Rectal smooth muscle tissue (tissue), 1 donor: ENCODE measurements at regions not wholly inside any gene's neighbourhood (a gene's known extent, or its start where the extent isn't known, plus 50 kb on each side); places are given as distances from the start of the nearest gene placed in this dataset.
"Not testable (repeated sequence)": the region's sequence is repeated elsewhere in the genome, so short reads cannot be mapped to it uniquely, and the experiment has no call there.

Experiments used
- H3K27ac ChIP-seq: one replicate; pipeline ENCODE4 v1.7.0; 2013; ENCODE audit warnings: low read depth, low read length, inconsistent platforms
- H3K27me3 ChIP-seq: one replicate; pipeline ENCODE4 v1.7.0; 2013; ENCODE audit warnings: low read length; ENCODE audit not compliant: control insufficient read depth, insufficient read depth
- H3K36me3 ChIP-seq: one replicate; pipeline ENCODE4 v1.7.0; 2013; ENCODE audit warnings: low read length; ENCODE audit not compliant: control insufficient read depth, insufficient read depth
- H3K4me1 ChIP-seq: one replicate; pipeline ENCODE4 v1.7.0; 2013; ENCODE audit warnings: low read length; ENCODE audit not compliant: control insufficient read depth, insufficient read depth
- H3K4me3 ChIP-seq: one replicate; pipeline ENCODE4 v1.7.0; 2013; ENCODE audit warnings: low read length
- H3K9ac ChIP-seq: one replicate; pipeline ENCODE4 v1.7.0; 2013; ENCODE audit warnings: low read length

DNA sequence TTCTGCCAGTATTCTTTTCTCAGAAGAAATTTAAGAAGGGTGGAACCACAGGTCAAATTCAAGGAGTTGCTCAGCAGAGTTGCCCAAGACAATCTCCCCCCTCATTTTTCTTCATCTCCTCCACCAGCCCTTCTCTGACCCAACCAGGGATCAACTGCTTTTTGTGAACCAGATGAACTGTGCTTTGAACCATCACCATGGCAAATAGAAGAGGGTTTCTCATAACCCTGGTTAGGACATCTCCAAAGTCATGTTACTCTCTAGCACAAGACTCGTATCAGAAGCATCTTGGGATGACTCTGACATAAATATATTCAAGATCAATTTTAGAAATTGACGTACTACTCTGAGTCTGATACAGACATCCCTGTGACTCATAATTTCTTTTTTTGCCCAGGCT, 130.7 kb downstream of the ALDH8A1 start:
- no peaks in the 10 kb centered on the region for H3K27me3 ChIP-seq
- H3K4me3 ChIP-seq = no peak overlapping the region
- H3K4me1 ChIP-seq = no peaks in the 10 kb centered on the region
- no peak overlapping the region for H3K27ac ChIP-seq
- H3K36me3 ChIP-seq = no peaks in the 10 kb centered on the region
- no peak overlapping the region for H3K9ac ChIP-seq

DNA sequence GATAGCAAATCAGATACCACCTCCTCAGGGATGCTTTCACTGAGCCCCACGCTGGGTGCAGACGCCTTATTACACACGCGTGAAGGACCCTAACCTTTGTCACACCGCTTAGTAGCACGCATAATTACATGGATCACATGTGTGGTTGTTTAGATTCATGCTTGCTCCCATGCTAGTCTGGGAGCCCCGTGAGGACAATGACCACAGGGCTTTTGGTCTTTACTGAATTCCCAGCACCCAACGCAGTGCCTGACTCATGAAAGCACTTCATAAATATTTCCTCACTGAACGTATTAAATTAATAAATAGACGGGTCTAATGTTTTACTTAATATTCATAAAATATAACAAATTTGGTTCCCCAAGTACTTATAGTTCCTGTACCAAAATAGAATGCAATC, 132.5 kb downstream of the ALDH8A1 start:
- Histone ChIP-seq H3K4me3 (no peak overlapping the region), H3K27me3 (no peaks in the 10 kb centered on the region), H3K36me3 (no peaks in the 10 kb centered on the region), H3K9ac (no peak overlapping the region), H3K4me1 (no peaks in the 10 kb centered on the region), H3K27ac (no peak overlapping the region)

DNA sequence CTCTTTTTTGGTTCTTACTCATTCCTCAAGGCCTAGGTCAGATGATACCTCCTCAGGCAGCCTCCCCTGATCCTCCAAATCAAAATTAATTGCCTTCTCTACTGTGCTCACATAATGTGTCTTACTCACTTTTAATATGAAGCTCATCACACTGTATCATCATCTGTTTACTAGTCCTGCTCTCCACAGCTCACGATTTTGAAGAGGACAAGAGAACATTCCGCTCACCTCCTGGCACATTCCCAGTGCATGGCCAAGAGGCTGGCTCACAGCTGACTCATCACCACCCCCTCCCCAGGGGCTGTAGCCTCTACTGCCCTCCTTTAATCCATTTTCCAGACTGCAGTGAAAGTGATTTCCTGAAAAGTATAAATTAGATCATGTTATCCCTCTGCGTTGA, 133.1 kb downstream of the ALDH8A1 start:
- Histone ChIP-seq H3K4me3 (no peak overlapping the region), H3K4me1 (no peaks in the 10 kb centered on the region), H3K27me3 (no peaks in the 10 kb centered on the region), H3K27ac (no peak overlapping the region), H3K9ac (no peak overlapping the region), H3K36me3 (no peaks in the 10 kb centered on the region)

DNA sequence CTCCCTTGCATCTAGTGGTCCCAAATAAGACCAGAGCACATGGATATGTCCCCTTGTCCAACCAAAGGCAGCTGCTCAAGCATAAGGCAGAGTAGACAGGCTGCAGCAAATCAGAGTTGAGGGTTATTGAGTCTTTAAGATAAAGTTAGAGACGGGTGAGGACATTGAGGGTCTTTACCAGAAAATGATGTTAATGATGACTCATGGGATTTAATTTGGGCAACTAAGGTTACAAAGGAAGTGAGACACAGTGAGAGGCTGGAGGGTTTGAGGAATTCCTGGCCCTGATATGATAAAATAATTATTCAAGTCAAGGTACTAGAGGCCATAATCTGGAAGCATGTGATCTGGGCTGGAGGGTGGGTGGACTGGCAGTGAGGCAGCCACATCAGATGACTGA, 133.6 kb downstream of the ALDH8A1 start:
- no peak overlapping the region for H3K9ac ChIP-seq
- H3K4me3 ChIP-seq = no peak overlapping the region
- H3K27me3 ChIP-seq = no peaks in the 10 kb centered on the region

DNA sequence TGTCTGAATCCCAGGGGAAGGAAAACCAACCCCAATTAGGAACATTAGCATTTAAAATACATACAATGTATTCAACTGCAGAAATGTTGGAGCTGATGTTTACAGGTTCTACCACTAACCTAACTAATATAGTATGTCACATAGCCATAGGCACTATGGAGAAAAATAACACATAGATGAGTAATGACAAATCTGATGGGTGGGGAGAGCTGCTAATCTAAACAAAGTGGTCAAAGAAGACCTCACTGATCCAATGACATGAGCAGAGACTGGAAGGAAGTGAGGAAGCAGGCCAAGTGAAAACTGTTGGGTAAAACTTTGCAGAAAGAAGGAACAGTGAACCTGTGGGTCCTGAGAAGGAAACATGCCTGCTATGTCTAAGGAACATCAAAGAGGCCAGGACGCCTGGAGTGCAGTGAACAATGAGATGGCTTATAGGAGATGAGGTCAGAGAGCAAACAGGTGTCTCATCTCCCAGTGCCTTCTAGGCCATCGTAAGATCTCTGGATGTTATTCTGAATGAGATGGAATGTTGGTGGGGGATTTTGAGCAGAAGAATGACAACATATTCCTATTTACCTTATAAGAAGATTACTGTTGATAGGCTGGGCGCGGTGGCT, 135.7 kb downstream of the ALDH8A1 start:
- Histone ChIP-seq H3K27me3 (no peaks in the 10 kb centered on the region), H3K4me3 (no peak overlapping the region)

More for the DNA sequence above, 133.6 kb downstream of the ALDH8A1 start:
- H3K4me1 ChIP-seq = no peaks in the 10 kb centered on the region
- H3K36me3 ChIP-seq = no peaks in the 10 kb centered on the region
- no peak overlapping the region for H3K27ac ChIP-seq

DNA sequence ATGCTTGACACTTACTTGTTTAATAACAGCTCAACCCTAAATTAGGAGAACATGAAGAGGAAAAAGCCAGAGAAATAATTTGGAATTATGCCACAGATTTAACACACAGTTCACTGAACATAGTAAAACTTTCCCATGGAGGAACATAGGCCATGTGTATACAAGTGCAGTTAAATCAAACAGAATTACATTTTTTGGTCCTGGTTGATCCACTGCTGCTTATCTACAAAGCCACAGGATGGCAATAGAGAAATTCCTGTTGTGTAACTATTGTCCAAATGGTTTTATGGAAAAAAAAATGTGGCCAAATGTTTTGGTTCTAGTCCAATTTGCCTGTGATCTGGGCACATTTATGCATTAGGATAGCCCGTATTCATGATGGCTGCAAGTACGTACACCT, 136.8 kb downstream of the ALDH8A1 start:
- H3K9ac ChIP-seq = no peak overlapping the region
- no peak overlapping the region for H3K4me3 ChIP-seq
- no peaks in the 10 kb centered on the region for H3K36me3 ChIP-seq
- no peak overlapping the region for H3K27ac ChIP-seq
- H3K27me3 ChIP-seq = no peaks in the 10 kb centered on the region
- no peaks in the 10 kb centered on the region for H3K4me1 ChIP-seq

More for the DNA sequence above, 135.7 kb downstream of the ALDH8A1 start:
- no peaks in the 10 kb centered on the region for H3K4me1 ChIP-seq
- H3K9ac ChIP-seq = no peak overlapping the region
- no peaks in the 10 kb centered on the region for H3K36me3 ChIP-seq
- no peak overlapping the region for H3K27ac ChIP-seq

DNA sequence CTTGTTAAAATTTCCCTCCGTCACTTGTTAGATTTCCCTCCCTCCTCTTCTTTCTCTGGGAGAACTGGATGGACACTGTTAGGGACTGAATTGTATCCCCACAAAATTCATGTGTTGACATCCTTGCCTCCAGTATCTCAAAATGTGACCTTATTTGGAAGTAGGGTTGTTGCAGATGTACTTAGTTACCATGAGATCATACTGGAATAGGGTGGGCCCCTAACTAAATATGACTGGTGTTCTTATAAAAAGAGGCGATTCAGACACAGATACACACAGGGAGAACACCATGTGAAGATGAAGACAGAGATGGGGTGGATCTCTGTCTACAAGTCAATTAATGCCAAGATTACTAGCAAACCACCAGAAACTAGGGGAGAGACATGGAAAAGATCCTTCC, 139.5 kb downstream of the ALDH8A1 start:
- no peak overlapping the region for H3K4me3 ChIP-seq
- no peak overlapping the region for H3K27ac ChIP-seq
- no peaks in the 10 kb centered on the region for H3K4me1 ChIP-seq

DNA sequence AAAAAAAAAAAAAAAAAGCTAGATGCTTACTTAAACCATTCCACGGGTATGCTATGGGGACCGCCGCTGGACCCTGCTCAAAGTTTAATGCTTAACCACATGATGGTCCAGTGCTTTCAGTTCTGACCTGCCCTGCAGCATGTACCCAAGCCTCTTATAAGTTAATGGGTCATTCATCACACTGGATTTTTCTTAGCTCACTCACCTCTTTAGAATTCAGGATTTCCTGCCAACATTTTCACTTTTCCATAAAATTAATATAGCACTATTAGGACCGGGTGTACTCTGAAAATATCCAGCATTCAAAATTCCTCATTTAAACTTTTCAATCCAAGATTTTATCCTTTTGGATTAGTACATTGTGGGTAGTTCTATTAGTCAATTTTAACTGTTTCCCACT, 140.8 kb downstream of the ALDH8A1 start:
- Histone ChIP-seq H3K27ac (no peak overlapping the region), H3K4me1 (no peaks in the 10 kb centered on the region), H3K36me3 (no peaks in the 10 kb centered on the region), H3K9ac (no peak overlapping the region), H3K4me3 (no peak overlapping the region), H3K27me3 (no peaks in the 10 kb centered on the region)

More for the DNA sequence above, 139.5 kb downstream of the ALDH8A1 start:
- H3K27me3 ChIP-seq = no peaks in the 10 kb centered on the region
- H3K9ac ChIP-seq = no peak overlapping the region
- no peaks in the 10 kb centered on the region for H3K36me3 ChIP-seq

DNA sequence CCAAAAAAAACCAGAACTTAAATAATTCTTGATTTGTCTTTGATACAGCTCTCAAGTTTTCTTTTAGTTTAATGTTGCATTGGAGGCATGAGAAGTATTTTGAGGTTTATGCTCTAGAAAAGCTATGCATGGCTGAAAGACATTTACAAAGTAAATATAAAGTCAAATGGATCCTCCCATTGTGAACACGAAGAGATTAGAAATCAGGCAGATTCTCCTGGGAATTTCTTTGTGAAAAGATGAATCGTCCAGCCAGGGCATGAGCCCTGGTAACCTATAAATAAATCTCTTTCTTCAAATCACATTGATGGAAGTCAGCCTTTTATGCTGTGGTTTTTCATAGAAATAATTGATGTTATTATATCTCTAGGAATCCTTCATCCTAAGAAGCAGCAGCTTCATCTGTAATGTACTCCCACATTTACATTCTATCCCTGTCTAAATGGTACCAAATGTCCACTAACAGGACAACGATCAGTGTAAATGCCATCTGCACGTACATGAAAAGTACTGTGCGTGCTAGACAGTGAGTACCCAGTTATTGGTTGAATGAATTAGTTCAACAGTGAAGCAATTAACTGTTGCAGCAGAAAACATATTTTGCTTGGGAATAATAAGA, 143.6 kb downstream of the ALDH8A1 start:
- Histone ChIP-seq H3K4me3 (no peak overlapping the region), H3K27me3 (no peaks in the 10 kb centered on the region), H3K4me1 (no peaks in the 10 kb centered on the region), H3K27ac (no peak overlapping the region), H3K36me3 (no peaks in the 10 kb centered on the region), H3K9ac (no peak overlapping the region)

DNA sequence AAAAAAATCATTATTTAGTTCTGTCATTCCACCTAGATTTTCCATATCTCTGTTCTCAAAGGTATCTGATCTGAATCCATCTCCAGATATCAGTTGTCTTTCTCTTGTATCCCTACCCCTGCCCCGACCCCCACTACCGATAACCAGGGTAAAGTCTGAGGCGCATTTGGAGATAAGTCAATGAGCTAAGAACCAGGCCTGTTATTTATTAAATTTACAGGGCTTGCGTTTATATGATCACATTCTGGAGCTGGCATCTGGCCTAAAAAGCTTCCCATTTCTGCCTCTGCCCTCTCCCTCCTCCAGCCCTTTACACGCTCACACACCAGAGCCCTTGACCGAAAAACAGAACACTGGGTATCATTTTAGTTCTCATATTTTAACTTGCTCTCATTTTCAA, 144.7 kb downstream of the ALDH8A1 start:
- Histone ChIP-seq H3K4me3 (no peak overlapping the region), H3K9ac (no peak overlapping the region), H3K36me3 (no peaks in the 10 kb centered on the region), H3K27ac (no peak overlapping the region), H3K4me1 (no peaks in the 10 kb centered on the region), H3K27me3 (no peaks in the 10 kb centered on the region)

DNA sequence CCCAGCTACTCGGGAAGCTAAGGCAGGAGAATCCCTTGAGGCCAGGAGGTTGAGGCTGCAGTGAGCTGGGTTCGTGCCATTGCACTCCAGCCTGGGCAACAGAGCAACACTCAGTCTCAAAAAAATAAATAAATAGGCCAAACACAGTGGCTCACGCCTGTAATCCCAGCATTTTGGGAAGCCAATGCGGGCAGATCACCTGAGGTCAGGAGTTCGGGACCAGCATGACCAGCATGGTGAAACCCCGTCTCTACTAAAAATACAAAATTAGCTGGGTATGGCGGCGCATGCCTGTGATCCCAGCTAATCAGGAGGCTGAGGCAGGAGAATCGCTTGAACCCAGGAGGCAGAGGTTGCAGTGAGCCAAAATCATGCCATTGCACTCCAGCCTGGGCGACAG, 145.6 kb downstream of the ALDH8A1 start:
- H3K27me3 ChIP-seq, H3K36me3 ChIP-seq, H3K4me1 ChIP-seq, H3K27ac ChIP-seq, H3K4me3 ChIP-seq, H3K9ac ChIP-seq: not testable (repeated sequence)

DNA sequence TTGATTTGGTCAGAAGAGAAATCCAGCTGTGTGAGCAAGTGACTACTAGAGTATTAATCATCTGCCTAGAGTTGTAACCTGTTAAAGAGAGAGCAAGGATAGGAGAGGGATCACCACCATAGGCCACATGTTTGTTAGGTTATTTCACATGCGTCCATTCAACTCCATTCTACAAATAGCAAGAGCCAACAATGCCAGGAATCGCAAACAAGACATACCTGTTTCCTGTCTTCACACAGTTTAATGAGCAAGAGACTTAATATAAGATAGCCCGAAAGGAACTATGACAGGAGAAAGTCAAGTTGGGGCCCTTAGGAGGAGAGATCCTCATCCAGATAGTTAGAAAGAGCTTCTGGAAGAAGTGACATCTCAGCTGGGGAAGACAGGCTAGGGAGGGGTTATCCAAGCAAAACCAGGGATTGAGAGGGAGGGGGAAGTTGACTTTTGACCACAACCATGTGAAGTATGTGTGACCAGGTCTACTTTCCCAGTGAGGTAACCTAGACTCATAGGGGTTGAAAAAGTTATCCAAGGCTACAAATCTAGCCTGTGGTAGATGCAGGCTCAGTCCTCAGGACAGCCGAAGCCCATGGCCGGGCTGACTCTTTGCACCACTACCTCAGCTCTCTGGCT, 147.4 kb downstream of the ALDH8A1 start:
- H3K9ac ChIP-seq = no peak overlapping the region
- no peaks in the 10 kb centered on the region for H3K27me3 ChIP-seq
- no peaks in the 10 kb centered on the region for H3K4me1 ChIP-seq
- H3K4me3 ChIP-seq = no peak overlapping the region
- H3K36me3 ChIP-seq = no peaks in the 10 kb centered on the region
- H3K27ac ChIP-seq = no peak overlapping the region
